Neural cell (in vitro differentiated cells): ENCODE measurements at regions not wholly inside any gene's neighbourhood (a gene's known extent, or its start where the extent isn't known, plus 50 kb on each side); places are given as distances from the start of the nearest gene placed in this dataset.

ENCODE experiments used
- EP300 ChIP-seq: fragments of 450-650 bp; conservative IDR thresholded peaks from 2 replicates; pipeline ENCODE4 v1.6.1; 2014; ENCODE audit warnings: antibody characterized with exemption, mild to moderate bottlenecking, moderate library complexity; ENCODE audit not compliant: poor library complexity, severe bottlenecking
- EZH2 ChIP-seq: fragments of 200-600, 300-800 bp; shearing (Covaris generic), sonication (generic); IDR thresholded peaks from 2 replicates; pipeline ENCODE4 v1.6.1; 2014; ENCODE audit warnings: antibody characterized with exemption, low read length, borderline replicate concordance, mild to moderate bottlenecking; ENCODE audit not compliant: insufficient read depth, poor library complexity, severe bottlenecking
- POLR2AphosphoS5 ChIP-seq: IDR thresholded peaks from 2 replicates; pipeline ENCODE4 v1.6.1; 2012
- RAD21 ChIP-seq: fragments of 450-650 bp; conservative IDR thresholded peaks from 2 replicates; pipeline ENCODE4 v1.6.1; 2014; ENCODE audit warnings: antibody characterized with exemption, mild to moderate bottlenecking, moderate library complexity
- TF ChIP-seq, protein P1 (sequence below): fragments of 450-650 bp; IDR thresholded peaks from 2 replicates; pipeline ENCODE4 v1.5.1; 2014; ENCODE audit warnings: antibody characterized with exemption, mild to moderate bottlenecking, moderate library complexity; ENCODE audit not compliant: poor library complexity, severe bottlenecking
- TF ChIP-seq, protein P2 (sequence below): IDR thresholded peaks from 2 replicates; pipeline ENCODE4 v1.6.1; 2012; ENCODE audit warnings: borderline replicate concordance

DNA sequence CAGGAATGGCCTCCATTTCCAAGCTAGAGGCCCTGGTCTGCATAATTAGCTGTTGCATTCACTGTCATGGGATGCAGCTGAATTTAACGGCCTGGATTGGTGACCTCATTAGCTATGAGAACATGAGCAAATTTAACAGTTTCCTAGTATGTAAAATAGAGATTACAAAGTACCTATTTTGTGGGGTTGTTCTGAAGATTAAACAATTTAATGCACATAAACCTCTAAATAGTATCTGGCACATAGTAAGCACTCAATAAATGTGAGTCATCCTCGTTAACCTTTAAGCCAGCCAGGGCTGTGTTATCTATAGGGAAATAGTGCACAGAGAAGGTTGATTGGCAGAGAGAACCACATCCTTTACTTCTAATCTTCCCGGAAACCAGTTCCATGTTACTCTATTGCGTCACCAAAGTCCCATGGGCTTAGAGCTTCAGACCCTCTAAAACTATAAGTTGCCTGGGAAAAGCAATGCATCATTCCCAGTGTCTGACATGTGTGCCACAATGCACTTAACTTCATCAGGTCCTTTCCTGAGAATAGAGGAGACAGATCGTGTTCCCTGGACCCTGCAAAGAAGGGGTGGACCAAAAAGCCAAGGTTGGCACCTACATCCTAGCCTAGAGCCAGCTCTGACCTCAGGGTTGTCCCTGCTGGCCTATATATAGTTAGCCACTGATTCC, 196.5 kb downstream of the LNPK start:
- no peak for TF ChIP-seq EP300
- TF ChIP-seq, protein P1, sequence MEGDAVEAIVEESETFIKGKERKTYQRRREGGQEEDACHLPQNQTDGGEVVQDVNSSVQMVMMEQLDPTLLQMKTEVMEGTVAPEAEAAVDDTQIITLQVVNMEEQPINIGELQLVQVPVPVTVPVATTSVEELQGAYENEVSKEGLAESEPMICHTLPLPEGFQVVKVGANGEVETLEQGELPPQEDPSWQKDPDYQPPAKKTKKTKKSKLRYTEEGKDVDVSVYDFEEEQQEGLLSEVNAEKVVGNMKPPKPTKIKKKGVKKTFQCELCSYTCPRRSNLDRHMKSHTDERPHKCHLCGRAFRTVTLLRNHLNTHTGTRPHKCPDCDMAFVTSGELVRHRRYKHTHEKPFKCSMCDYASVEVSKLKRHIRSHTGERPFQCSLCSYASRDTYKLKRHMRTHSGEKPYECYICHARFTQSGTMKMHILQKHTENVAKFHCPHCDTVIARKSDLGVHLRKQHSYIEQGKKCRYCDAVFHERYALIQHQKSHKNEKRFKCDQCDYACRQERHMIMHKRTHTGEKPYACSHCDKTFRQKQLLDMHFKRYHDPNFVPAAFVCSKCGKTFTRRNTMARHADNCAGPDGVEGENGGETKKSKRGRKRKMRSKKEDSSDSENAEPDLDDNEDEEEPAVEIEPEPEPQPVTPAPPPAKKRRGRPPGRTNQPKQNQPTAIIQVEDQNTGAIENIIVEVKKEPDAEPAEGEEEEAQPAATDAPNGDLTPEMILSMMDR = no peak
- TF ChIP-seq EZH2 = no peak
- TF ChIP-seq, protein P2, sequence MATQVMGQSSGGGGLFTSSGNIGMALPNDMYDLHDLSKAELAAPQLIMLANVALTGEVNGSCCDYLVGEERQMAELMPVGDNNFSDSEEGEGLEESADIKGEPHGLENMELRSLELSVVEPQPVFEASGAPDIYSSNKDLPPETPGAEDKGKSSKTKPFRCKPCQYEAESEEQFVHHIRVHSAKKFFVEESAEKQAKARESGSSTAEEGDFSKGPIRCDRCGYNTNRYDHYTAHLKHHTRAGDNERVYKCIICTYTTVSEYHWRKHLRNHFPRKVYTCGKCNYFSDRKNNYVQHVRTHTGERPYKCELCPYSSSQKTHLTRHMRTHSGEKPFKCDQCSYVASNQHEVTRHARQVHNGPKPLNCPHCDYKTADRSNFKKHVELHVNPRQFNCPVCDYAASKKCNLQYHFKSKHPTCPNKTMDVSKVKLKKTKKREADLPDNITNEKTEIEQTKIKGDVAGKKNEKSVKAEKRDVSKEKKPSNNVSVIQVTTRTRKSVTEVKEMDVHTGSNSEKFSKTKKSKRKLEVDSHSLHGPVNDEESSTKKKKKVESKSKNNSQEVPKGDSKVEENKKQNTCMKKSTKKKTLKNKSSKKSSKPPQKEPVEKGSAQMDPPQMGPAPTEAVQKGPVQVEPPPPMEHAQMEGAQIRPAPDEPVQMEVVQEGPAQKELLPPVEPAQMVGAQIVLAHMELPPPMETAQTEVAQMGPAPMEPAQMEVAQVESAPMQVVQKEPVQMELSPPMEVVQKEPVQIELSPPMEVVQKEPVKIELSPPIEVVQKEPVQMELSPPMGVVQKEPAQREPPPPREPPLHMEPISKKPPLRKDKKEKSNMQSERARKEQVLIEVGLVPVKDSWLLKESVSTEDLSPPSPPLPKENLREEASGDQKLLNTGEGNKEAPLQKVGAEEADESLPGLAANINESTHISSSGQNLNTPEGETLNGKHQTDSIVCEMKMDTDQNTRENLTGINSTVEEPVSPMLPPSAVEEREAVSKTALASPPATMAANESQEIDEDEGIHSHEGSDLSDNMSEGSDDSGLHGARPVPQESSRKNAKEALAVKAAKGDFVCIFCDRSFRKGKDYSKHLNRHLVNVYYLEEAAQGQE = no peak
- TF ChIP-seq POLR2AphosphoS5 = no peak
- no peak for TF ChIP-seq RAD21
